HL-60 (cell line): ENCODE measurements at regions not wholly inside any gene's neighbourhood (a gene's known extent, or its start where the extent isn't known, plus 50 kb on each side); places are given as distances from the start of the nearest gene placed in this dataset.
A peak's percentile ranks its signal among the peaks of the same experiment; 100 is the strongest.

Experiments used
- DNase-seq, 2 experiments: peaks; one replicate each; pipeline ENCODE4 v3.0.0-alpha.2; 2010 to 2020; ENCODE audit warnings: low read depth in 1 of 2, low spot score in 1 of 2
- H3K27ac ChIP-seq: fragments of 250-450 bp; sonication (Bioruptor Pico); replicated peaks from 2 replicates; pipeline ENCODE4 v1.5.1; 2020; ENCODE audit warnings: mild to moderate bottlenecking, moderate library complexity
- H3K27me3 ChIP-seq: fragments of 250-450 bp; sonication (Bioruptor Pico); 2 replicates; pipeline ENCODE4 v1.5.1; 2021; ENCODE audit warnings: mild to moderate bottlenecking, moderate library complexity; ENCODE audit not compliant: insufficient read depth, poor library complexity, severe bottlenecking
- H3K4me3 ChIP-seq: replicated peaks from 2 replicates; pipeline ENCODE4 v1.5.1; 2011; ENCODE audit warnings: mild to moderate bottlenecking, control low read depth, low read length; ENCODE audit not compliant: insufficient read depth
- CTCF ChIP-seq: IDR thresholded peaks from one replicate; pipeline ENCODE4 v1.5.1; 2011; ENCODE audit warnings: low read length, control low read depth, inconsistent platforms; ENCODE audit not compliant: insufficient read depth
- GABPA ChIP-seq: IDR thresholded peaks from 2 replicates; pipeline ENCODE4 v1.6.1; 2012; ENCODE audit warnings: low read depth
- POLR2AphosphoS5 ChIP-seq: IDR thresholded peaks from 2 replicates; pipeline ENCODE4 v1.6.1; 2012; ENCODE audit warnings: low read depth
- REST ChIP-seq: IDR thresholded peaks from 2 replicates; pipeline ENCODE4 v1.6.1; 2012; ENCODE audit warnings: low read depth; ENCODE audit not compliant: insufficient replicate concordance
- SPI1 ChIP-seq: IDR thresholded peaks from 2 replicates; pipeline ENCODE4 v1.6.1; 2012; ENCODE audit warnings: low read depth, mild to moderate bottlenecking, borderline replicate concordance

GRCh38 chr9:107620236-107620635 lies 130.7 kb upstream of the KLF4 start:
- Histone ChIP-seq H3K4me3 (no peak overlapping the region), H3K27me3 (no peaks in the 10 kb centered on the region), H3K27ac (no peak overlapping the region)
- TF ChIP-seq GABPA: no peak
- no peak for TF ChIP-seq SPI1
- TF ChIP-seq REST: no peak
- TF ChIP-seq CTCF: no peak
- TF ChIP-seq POLR2AphosphoS5: no peak
- no peak for DNase-seq

- H3K4me3 ChIP-seq: no peak overlapping the region
- TF ChIP-seq SPI1 (no peak), POLR2AphosphoS5 (no peak; the same call in 1 of the 2 replicates), GABPA (no peak), CTCF (no peak), REST (no peak)
- peak overlapping the region; percentile 77 for H3K27ac ChIP-seq
- peak; percentile 90 to 91 for DNase-seq
- no peaks in the 10 kb centered on the region for H3K27me3 ChIP-seq
Observed at GRCh38 chr9:107615321-107615720, 125.8 kb upstream of the KLF4 start.

GRCh38 chr9:107614765-107615164 lies 125.2 kb upstream of the KLF4 start:
- no peak overlapping the region for H3K4me3 ChIP-seq
- no peaks in the 10 kb centered on the region for H3K27me3 ChIP-seq
- H3K27ac ChIP-seq: peak overlapping the region; percentile 77
- TF ChIP-seq POLR2AphosphoS5 (no peak), REST (no peak), CTCF (no peak), SPI1 (no peak), GABPA (no peak)
- DNase-seq: no peak
